K562 (cell line): ENCODE measurements at regions not wholly inside any gene's neighbourhood (a gene's known extent, or its start where the extent isn't known, plus 50 kb on each side); places are given as distances from the start of the nearest gene placed in this dataset.

ENCODE experiments used
- ATAC-seq: fragments of 200-7000 bp; cut with Tn5 transposase; 3 replicates; pipeline ENCODE4 v1.9.1; 2020; ENCODE audit warnings: moderate library complexity
- BruUV-seq: library from RNA; stranded (reverse); fragments of 400-500 nt; replicated peaks from 2 replicates; lab custom pipeline; 2021; lab: Mats Ljungman, UMichigan
- CTCF ChIA-PET: fragments of 300-600 bp; formaldehyde crosslinking; extraction: SDS; loops from one replicate; lab custom pipeline; 2021; ENCODE audit warnings: low intra/inter-chr PET ratio; lab: Yijun Ruan, JAX
- POLR2A ChIA-PET: fragments of 300-600, 350-650 bp; sonication (Branson Sonifier 250); formaldehyde crosslinking; extraction: SDS; loops from one replicate; lab custom pipeline; 2021; ENCODE audit warnings: antibody characterized with exemption, inconsistent platforms; lab: Yijun Ruan, JAX
- DNase-seq, 4 experiments: peaks; one replicate each; pipeline versions ENCODE4 v3.0.0 to v3.0.0-alpha.2; 2011 to 2018; ENCODE audit warnings: low spot score in 3 of 4, mixed read lengths in 3 of 4; ENCODE audit errors: extremely low read depth in 1 of 4
- FAIRE-seq: peaks from 2 replicates; lab custom pipeline; 2011; peaks lifted over from hg19 to GRCh38; lab: Jason Lieb, UNC
- H2AFZ ChIP-seq: 2 replicates; pipeline ENCODE4 v1.6.0; 2011; ENCODE audit warnings: low read depth, low read length, control low read depth, inconsistent platforms
- H3K27ac ChIP-seq: fragments of 200-600 bp; 3 replicates; pipeline ENCODE4 v1.8.0; 2011; ENCODE audit warnings: low read depth, mild to moderate bottlenecking, control low read depth, inconsistent platforms, low read length, moderate library complexity, mixed read lengths; ENCODE audit errors: extremely low read depth
- H3K27me3 ChIP-seq, 2 experiments: fragments of 300-600 bp in 1 of 2; 2 replicates in 1 of 2; 3 replicates in 1 of 2; pipeline versions ENCODE4 v1.6.0 to v1.8.0; 2011; ENCODE audit warnings: inconsistent platforms in 2 of 2, low read length in 2 of 2, mild to moderate bottlenecking in 1 of 2, mixed read lengths in 1 of 2, moderate library complexity in 1 of 2; ENCODE audit not compliant: control insufficient read depth in 2 of 2, insufficient read depth in 2 of 2
- H3K36me3 ChIP-seq: fragments of 300-600 bp; 3 replicates; pipeline ENCODE4 v1.8.0; 2011; ENCODE audit warnings: mild to moderate bottlenecking, low read length, inconsistent platforms; ENCODE audit not compliant: control insufficient read depth, insufficient read depth
- H3K4me1 ChIP-seq, 2 experiments: fragments of 200-600 bp in 1 of 2; replicated peaks in 1 of 2; 2 replicates in 1 of 2; 3 replicates in 1 of 2; pipeline versions ENCODE4 v1.5.1 to v1.8.0; 2011; ENCODE audit warnings: inconsistent platforms in 2 of 2, low read length in 2 of 2, mild to moderate bottlenecking in 1 of 2, mixed read lengths in 1 of 2, moderate library complexity in 1 of 2; ENCODE audit not compliant: control insufficient read depth in 2 of 2, insufficient read depth in 2 of 2
- H3K4me2 ChIP-seq: 2 replicates; pipeline ENCODE4 v1.6.1; 2011; ENCODE audit warnings: low read length, control low read depth, inconsistent platforms, mixed read lengths; ENCODE audit not compliant: insufficient read depth
- H3K4me3 ChIP-seq: fragments of 200-600 bp; sonication (generic), shearing (Covaris generic); 2 replicates; pipeline ENCODE4 v1.5.1; 2016; ENCODE audit warnings: control low read depth, inconsistent platforms
- H3K79me2 ChIP-seq: fragments of 200-600 bp; 3 replicates; pipeline ENCODE4 v1.8.0; 2011; ENCODE audit warnings: low read length, inconsistent platforms; ENCODE audit not compliant: control insufficient read depth, insufficient read depth
- H3K9ac ChIP-seq, 2 experiments: 2 replicates each; pipeline versions ENCODE4 v1.6.0 to v1.6.1; 2011; ENCODE audit warnings: low read depth in 2 of 2, low read length in 2 of 2, control low read depth in 1 of 2, inconsistent platforms in 1 of 2, mild to moderate bottlenecking in 1 of 2, mixed read lengths in 1 of 2; ENCODE audit not compliant: insufficient read depth in 1 of 2
- H3K9me1 ChIP-seq: one replicate; pipeline ENCODE4 v1.6.0; 2011; ENCODE audit warnings: inconsistent platforms, mild to moderate bottlenecking, low read length, moderate library complexity; ENCODE audit not compliant: control insufficient read depth, insufficient read depth
- H3K9me3 ChIP-seq: replicated peaks from 2 replicates; pipeline ENCODE4 v1.5.1; 2011; ENCODE audit warnings: low read depth, low read length, inconsistent platforms; ENCODE audit not compliant: control insufficient read depth, insufficient read depth
- H4K20me1 ChIP-seq: replicated peaks from 2 replicates; pipeline ENCODE4 v1.6.1; 2011; ENCODE audit warnings: low read length, inconsistent platforms, mixed read lengths; ENCODE audit not compliant: control insufficient read depth, insufficient read depth
- JUND ChIP-seq, 2 experiments: IDR thresholded peaks; 2 replicates in 1 of 2; 3 replicates in 1 of 2; pipeline ENCODE4 v1.6.1; 2011; ENCODE audit warnings: borderline replicate concordance in 2 of 2, low read depth in 2 of 2, low read length in 2 of 2, improper control_type of control experiment in 1 of 2, missing biosample characterization in 1 of 2, missing genetic modification characterization in 1 of 2, missing genetic modification reagents in 1 of 2
- RFX5 ChIP-seq: IDR thresholded peaks from 2 replicates; pipeline ENCODE4 v1.6.1; 2011; ENCODE audit warnings: low read depth, mild to moderate bottlenecking, improper control_type of control experiment, low read length
- ZNF124 ChIP-seq: sonication (generic); formaldehyde crosslinking; IDR thresholded peaks from 2 replicates; pipeline ENCODE4 v1.8.1; 2022; ENCODE audit warnings: missing genetic modification reagents
- WGBS: fragments of 100-300 bp; shearing (Covaris generic); methylation state at CpG from one replicate; pipeline ENCODE4 v1.1.6; 2016; ENCODE audit warnings: low coverage, mixed read lengths; ENCODE audit not compliant: insufficient coverage; ENCODE audit errors: missing lambda C conversion rate; 5-methylcytosine and 5-hydroxymethylcytosine counted together
- in situ Hi-C: fragments of 300-500 bp; cut with MboI; formaldehyde crosslinking; loops from 4 replicates; pipeline ENCODE4 v1.15.0; 2018; ENCODE audit warnings: inconsistent platforms, mixed read lengths
- intact Hi-C: fragments of 100-400 bp; cut with micrococcal nuclease; formaldehyde crosslinking; loops from 2 replicates; pipeline ENCODE4 v1.14.2; 2022
- TF ChIP-seq, protein P1 (sequence below): fragments of 450-650 bp; IDR thresholded peaks from 2 replicates; pipeline ENCODE4 v1.6.1; 2016; ENCODE audit warnings: missing biosample characterization, missing genetic modification characterization

DNA sequence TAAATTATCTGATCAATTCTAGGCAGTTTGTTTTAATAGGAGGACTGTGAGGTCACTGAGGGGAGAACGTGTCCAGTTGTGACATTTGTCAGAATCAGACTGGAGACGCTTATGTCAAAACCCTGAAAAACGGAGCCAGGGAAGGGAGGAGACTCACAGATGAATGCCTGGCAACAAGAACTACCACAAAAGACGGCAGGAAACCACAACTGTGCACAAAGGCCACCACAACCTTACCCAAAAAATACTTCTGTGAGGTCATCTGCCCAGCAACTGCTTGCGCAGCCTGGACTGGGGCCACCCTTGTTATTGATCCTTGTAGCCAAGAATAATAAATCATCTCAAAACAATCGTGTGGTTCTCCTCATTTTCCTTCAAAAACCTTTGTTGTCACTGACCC lies 173.0 kb upstream of the ALKAL2 start:
- POLR2A ChIA-PET: no interaction called here
- H4K20me1 ChIP-seq: no peaks in the 10 kb centered on the region
- no peak overlapping the region for H3K4me2 ChIP-seq
- H3K27ac ChIP-seq: no peak overlapping the region
- no peak overlapping the region for H2AFZ ChIP-seq
- no peaks in the 10 kb centered on the region for H3K9me3 ChIP-seq
- no peak for FAIRE-seq
- TF ChIP-seq RFX5: 0 out of 2 replicates have a peak, but pooled peaks have one; percentile 35
- TF ChIP-seq ZNF124 (CRISPR knock-in tag): no peak
- TF ChIP-seq, all 486 proteins: peak for 1
- Histone ChIP-seq H3K9ac (no peak overlapping the region), H3K79me2 (no peaks in the 10 kb centered on the region), H3K36me3 (no peaks in the 10 kb centered on the region), H3K27me3 (peaks cover 12 to 23% of the 10 kb centered on the region in 2 experiments; a peak in 4 of 5 replicates), H3K9me1 (no peaks in the 10 kb centered on the region), H3K4me3 (no peak overlapping the region), H3K4me1 (no peaks in the 10 kb centered on the region)
- DNase-seq (no peak), ATAC-seq (no peak)
- in situ Hi-C loops: no loop called here
- BruUV-seq: no TSS peak
- intact Hi-C loops: no loop called here
- CTCF ChIA-PET: no interaction called here
- WGBS: 0% methylated on average over 6 of the region's 6 CpGs

DNA sequence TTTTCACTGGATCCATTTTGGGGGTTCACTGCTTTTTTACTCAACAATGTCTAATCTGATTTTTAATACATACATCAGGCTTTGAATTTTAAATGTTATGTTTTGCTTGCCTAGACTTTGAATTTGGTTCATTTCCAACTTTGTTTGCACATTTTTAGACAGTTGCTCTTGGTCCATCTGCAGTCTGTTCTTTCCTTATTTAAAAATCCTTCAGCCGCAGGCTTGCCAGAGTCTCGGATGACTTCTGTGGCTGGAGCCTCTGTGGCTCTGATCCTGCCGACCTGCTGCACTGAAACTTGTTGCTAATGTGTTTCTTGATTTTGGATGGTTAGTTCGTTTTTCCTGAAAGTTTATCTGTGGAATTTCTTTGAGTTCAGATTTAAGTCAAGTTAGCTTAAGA lies 172.0 kb upstream of the ALKAL2 start:
- H3K9ac ChIP-seq: no peak overlapping the region
- no peak for DNase-seq

More for the DNA sequence above, 172.0 kb upstream of the ALKAL2 start:
- intact Hi-C loops: no loop called here
- Histone ChIP-seq H3K27ac (no peak overlapping the region), H3K4me3 (no peak overlapping the region), H3K4me2 (no peak overlapping the region), H3K36me3 (no peaks in the 10 kb centered on the region), H3K9me3 (no peaks in the 10 kb centered on the region), H3K4me1 (no peaks in the 10 kb centered on the region), H3K27me3 (peaks cover 12 to 25% of the 10 kb centered on the region in 2 experiments; a peak in 4 of 5 replicates), H4K20me1 (no peaks in the 10 kb centered on the region), H2AFZ (no peak overlapping the region), H3K79me2 (no peaks in the 10 kb centered on the region), H3K9me1 (no peaks in the 10 kb centered on the region)
- CTCF ChIA-PET: no interaction called here
- POLR2A ChIA-PET: no interaction called here
- 2% methylated on average over 4 of the region's 4 CpGs for WGBS
- in situ Hi-C loops: no loop called here
- TF ChIP-seq JUND (IDR thresholded peaks at IDR 0.05; ENCODE audit: borderline replicate concordance, low read depth, low read length): no peak
- no peak for TF ChIP-seq JUND (tag; IDR thresholded peaks at IDR 0.05; ENCODE audit: borderline replicate concordance, low read depth, low read length)
- TF ChIP-seq, protein P1, sequence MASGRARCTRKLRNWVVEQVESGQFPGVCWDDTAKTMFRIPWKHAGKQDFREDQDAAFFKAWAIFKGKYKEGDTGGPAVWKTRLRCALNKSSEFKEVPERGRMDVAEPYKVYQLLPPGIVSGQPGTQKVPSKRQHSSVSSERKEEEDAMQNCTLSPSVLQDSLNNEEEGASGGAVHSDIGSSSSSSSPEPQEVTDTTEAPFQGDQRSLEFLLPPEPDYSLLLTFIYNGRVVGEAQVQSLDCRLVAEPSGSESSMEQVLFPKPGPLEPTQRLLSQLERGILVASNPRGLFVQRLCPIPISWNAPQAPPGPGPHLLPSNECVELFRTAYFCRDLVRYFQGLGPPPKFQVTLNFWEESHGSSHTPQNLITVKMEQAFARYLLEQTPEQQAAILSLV: no peak
- FAIRE-seq: no peak
- ATAC-seq: no peak
- BruUV-seq: no TSS peak
